Mucosa of descending colon (tissue), 3 donors: ENCODE measurements at regions not wholly inside any gene's neighbourhood (a gene's known extent, or its start where the extent isn't known, plus 50 kb on each side); places are given as distances from the start of the nearest gene placed in this dataset.

Experiments used
- ATAC-seq: fragments of 200-7000 bp; cut with Tn5 transposase; one replicate; pipeline ENCODE4 v1.9.1; 2020; ENCODE audit warnings: mild to moderate bottlenecking, moderate library complexity
- DNase-seq, 3 donors: peaks; one replicate each; pipeline ENCODE4 v3.0.0-alpha.2; 2020
- H3K36me3 ChIP-seq: fragments of 200-600 bp; one replicate; pipeline ENCODE4 v1.8.0; 2021; ENCODE audit warnings: low read depth, mild to moderate bottlenecking
- H3K4me1 ChIP-seq: fragments of 200-600 bp; one replicate; pipeline ENCODE4 v1.8.0; 2021; ENCODE audit warnings: low read depth, mild to moderate bottlenecking
- H3K4me3 ChIP-seq: fragments of 200-600 bp; one replicate; pipeline ENCODE4 v1.8.0; 2021; ENCODE audit warnings: mild to moderate bottlenecking
- H3K9me3 ChIP-seq: fragments of 200-600 bp; one replicate; pipeline ENCODE4 v1.8.0; 2021; ENCODE audit warnings: mild to moderate bottlenecking
- intact Hi-C, 2 donors: fragments of 100-400 bp; cut with DNase I in 1 of 2; cut with micrococcal nuclease in 1 of 2; formaldehyde crosslinking; loops; one replicate each; pipeline versions ENCODE4 v1.11.0 to v1.11.1; 2022; cut with DNase I, micrococcal nuclease
- TF ChIP-seq, protein P1 (sequence below): fragments of 200-600 bp; IDR thresholded peaks from one replicate; pipeline ENCODE4 v1.8.0; 2022; ENCODE audit warnings: antibody characterized with exemption, mild to moderate bottlenecking
- donor health status: DM: no; HTN: no; CAD: no; lungs with moderate emphysema.
- donor health status: DM: no; HTN: no; CAD: no.
- donor health status: DM: no; HTN: yes; CAD: no.

DNA sequence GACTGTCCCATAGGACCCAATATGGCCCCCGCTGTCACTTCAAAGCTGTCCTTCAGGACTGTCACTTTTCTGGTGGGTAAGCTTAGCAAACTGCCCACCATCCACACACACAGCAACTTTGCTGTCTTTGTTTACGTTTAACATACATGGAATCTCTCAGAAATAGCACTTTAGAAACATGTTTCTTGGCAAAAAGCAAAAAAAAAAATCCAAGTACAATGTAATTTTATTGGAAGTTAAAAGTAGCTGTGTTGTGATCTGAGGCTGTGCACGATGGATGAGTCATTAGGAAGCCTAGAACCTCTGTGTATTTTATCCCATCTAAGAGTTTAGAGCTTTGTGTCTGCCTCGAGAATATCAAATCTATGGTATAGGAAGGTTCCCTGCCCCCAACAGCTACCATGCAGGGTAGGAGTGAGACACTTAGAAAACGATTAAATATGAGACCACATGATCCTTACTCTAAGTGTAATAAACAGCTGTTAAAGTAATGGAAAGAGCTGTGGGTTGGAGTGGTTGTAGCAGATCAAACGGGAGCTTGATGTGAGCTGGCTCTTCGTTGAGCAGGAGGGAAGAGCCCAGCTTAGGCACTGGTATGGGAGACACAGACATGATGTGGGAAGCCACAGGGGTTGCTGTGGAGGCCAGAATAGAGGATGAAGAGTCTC lies 119.5 kb downstream of the PLEKHG1 start:
- ATAC-seq (no peak), DNase-seq (no peak)
- Histone ChIP-seq H3K36me3 (no peaks in the 10 kb centered on the region), H3K4me1 (no peaks in the 10 kb centered on the region), H3K4me3 (no peak overlapping the region), H3K9me3 (no peaks in the 10 kb centered on the region)
- TF ChIP-seq, protein P1, sequence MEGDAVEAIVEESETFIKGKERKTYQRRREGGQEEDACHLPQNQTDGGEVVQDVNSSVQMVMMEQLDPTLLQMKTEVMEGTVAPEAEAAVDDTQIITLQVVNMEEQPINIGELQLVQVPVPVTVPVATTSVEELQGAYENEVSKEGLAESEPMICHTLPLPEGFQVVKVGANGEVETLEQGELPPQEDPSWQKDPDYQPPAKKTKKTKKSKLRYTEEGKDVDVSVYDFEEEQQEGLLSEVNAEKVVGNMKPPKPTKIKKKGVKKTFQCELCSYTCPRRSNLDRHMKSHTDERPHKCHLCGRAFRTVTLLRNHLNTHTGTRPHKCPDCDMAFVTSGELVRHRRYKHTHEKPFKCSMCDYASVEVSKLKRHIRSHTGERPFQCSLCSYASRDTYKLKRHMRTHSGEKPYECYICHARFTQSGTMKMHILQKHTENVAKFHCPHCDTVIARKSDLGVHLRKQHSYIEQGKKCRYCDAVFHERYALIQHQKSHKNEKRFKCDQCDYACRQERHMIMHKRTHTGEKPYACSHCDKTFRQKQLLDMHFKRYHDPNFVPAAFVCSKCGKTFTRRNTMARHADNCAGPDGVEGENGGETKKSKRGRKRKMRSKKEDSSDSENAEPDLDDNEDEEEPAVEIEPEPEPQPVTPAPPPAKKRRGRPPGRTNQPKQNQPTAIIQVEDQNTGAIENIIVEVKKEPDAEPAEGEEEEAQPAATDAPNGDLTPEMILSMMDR = no peak
- intact Hi-C loops = no loop called here

DNA sequence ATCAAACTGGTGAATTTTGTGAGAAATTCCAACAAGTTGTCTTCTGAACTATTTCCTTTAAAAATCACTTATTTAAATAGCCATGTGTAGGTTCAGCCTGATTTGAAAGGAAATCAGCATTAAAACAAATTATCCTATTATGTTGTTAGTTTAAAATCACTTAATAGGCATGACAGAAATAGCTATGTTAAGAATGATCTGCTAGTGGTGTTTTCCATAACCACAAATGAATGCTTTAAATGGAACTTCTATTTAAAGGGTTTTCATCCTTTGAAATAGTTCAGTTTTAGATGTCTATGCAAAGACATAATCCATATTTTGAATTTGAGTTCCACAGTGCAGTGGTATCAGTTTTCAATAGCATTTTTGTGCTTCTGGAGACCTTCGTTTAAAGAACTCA lies 120.1 kb downstream of the PLEKHG1 start:
- no peak overlapping the region for H3K4me3 ChIP-seq
- TF ChIP-seq, protein P1 = no peak
- intact Hi-C loops = no loop called here
- ATAC-seq (no peak), DNase-seq (no peak)
- H3K9me3 ChIP-seq = no peaks in the 10 kb centered on the region
- no peaks in the 10 kb centered on the region for H3K4me1 ChIP-seq
- H3K36me3 ChIP-seq = no peaks in the 10 kb centered on the region

DNA sequence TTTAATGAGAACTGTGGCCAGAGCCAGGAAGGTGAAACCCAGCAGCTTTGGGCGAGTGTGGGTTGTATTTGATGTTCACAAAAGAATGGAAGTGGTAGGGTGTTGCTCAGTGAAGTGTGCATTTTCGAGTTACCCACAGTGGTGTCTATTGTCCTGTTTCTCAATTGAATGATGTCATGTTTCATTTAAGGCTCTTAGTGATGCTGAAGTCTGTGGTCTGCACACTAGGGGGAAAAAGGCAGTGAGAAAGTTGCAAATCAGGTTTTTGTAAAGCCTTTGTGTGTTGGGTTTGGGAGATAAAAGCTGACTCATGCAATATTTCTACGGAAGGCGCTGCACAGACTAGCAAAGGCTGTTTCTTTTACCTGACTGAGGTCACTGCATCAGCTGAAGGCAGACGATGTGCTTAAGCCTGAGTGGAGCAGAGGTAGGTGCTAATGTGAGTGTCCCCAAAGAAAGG lies 121.1 kb downstream of the PLEKHG1 start:
- DNase-seq (no peak), ATAC-seq (peak; percentile 43)
- H3K4me3 ChIP-seq = no peak overlapping the region
- no peaks in the 10 kb centered on the region for H3K36me3 ChIP-seq
- TF ChIP-seq, protein P1 = no peak
- H3K4me1 ChIP-seq = no peaks in the 10 kb centered on the region
- no peaks in the 10 kb centered on the region for H3K9me3 ChIP-seq
- intact Hi-C loops = no loop called here

DNA sequence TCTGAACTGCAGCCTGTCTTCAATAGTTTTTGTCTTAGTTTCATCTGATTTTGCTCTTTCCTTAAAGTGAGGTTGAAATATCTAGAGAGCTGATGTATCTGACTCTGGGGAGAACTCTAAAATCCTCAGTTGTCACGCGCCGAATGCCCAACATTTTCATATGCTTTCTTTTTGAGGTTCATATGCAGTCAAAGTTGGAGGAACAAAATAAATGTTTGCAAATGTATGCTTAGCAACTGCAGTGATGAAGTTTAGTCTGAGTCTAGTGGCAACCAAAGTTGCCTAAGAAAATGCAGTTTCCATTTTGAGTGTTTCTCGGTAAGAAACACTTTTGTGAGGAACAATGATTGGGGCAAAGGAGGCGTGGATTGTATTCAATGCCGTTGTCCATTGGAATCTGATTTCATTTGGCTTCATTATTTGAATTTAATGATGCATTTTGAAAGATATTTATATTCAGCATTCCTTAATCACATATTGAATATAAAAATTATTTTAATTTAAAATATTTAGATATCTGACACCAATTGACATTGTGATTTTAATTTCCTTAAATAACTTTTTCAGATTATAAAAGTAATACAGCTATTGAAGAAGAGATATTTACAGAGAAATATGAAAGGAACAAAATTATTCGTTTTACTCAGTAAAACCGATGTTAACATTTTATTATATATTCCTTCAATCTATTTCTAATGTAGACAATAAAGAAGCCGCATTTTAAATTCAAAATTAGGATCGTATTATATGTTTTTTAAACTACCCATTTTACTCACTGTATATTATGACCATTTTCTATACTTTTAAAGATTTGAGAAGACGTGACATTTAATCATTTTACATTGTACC lies 122.0 kb downstream of the PLEKHG1 start:
- no peaks in the 10 kb centered on the region for H3K9me3 ChIP-seq
- H3K36me3 ChIP-seq = no peaks in the 10 kb centered on the region
- DNase-seq (no peak), ATAC-seq (no peak)
- TF ChIP-seq, protein P1 = no peak
- intact Hi-C loops = no loop called here
- no peaks in the 10 kb centered on the region for H3K4me1 ChIP-seq
- H3K4me3 ChIP-seq = no peak overlapping the region

DNA sequence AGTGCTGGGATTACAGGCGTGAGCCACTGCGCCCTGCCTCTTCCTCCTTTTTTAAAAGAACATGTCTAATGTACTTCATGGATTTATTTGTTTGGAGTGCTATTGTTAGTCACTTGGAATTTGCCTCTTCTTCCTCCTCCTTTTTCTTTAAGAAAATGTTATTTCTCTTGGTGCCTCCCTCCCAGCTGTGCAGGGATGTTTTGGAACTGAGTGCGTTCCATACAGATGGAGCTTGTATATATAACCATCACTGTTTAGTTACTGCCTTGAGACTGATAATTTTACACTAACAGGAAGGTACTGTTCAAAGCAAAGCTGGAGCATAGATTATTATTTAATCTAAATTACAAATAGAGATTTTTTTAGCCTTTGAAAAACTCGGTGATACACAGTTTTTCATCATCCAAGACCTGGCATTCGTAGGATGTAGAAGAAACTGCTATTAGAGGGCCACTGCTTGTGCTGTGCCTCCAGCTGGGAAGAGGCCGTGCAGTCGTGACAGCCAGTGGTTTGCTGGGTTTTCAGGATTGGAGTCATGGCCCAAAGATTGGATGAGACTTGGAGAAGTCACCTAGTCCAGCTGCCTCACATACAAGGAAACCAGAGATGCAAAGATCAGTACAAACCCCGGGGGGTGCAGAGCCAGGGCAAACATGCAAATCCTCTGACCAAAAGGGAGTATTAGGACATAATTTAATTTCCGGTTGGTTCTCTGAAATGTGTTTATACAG lies 123.1 kb downstream of the PLEKHG1 start:
- TF ChIP-seq, protein P1 = no peak
- intact Hi-C loops = no loop called here
- H3K9me3 ChIP-seq = no peaks in the 10 kb centered on the region
- H3K4me3 ChIP-seq = no peak overlapping the region
- H3K4me1 ChIP-seq = no peaks in the 10 kb centered on the region
- H3K36me3 ChIP-seq = no peaks in the 10 kb centered on the region
- DNase-seq = no peak
- ATAC-seq = peak; percentile 5
